HCT116 (cell line): ENCODE measurements at regions not wholly inside any gene's neighbourhood (a gene's known extent, or its start where the extent isn't known, plus 50 kb on each side); places are given as distances from the start of the nearest gene placed in this dataset.

Source experiments
- ATAC-seq: fragments of 200-7000 bp; cut with Tn5 transposase; 2 replicates; pipeline ENCODE4 v1.9.1; 2020; ENCODE audit warnings: mild to moderate bottlenecking, moderate library complexity
- BruUV-seq: library from RNA; stranded (reverse); fragments of 400-500 nt; replicated peaks from 2 replicates; lab custom pipeline; 2021; lab: Mats Ljungman, UMichigan
- CTCF ChIA-PET: fragments of 300-600 bp; sonication (Branson Sonifier 250); formaldehyde crosslinking; loops from one replicate; lab custom pipeline; 2021; ENCODE audit warnings: antibody characterized with exemption; lab: Charles Lee
- POLR2A ChIA-PET: fragments of 300-600, 350-600 bp; sonication (Branson Sonifier 250); formaldehyde crosslinking; loops from one replicate; lab custom pipeline; 2021; ENCODE audit warnings: antibody characterized with exemption; lab: Charles Lee
- RAD21 ChIA-PET, 2 experiments: fragments of 300-600 bp; sonication (Branson Sonifier 250); formaldehyde crosslinking; loops; one replicate each; lab custom pipeline; 2023; ENCODE audit warnings: low total read pairs in 2 of 2; ENCODE audit not compliant: uncharacterized antibody in 2 of 2, unreplicated experiment in 2 of 2, low non-redundant PET in 1 of 2; lab: Charles Lee
- DNase-seq: peaks from one replicate; pipeline ENCODE4 v3.0.0-alpha.2; 2010; ENCODE audit warnings: low read depth, low spot score
- H2AFZ ChIP-seq: fragments of 200-600 bp; shearing (Covaris generic), sonication (generic); 2 replicates; pipeline ENCODE4 v1.6.1; 2017; ENCODE audit warnings: low read depth, mixed run types, mixed read lengths, antibody characterized with exemption, low read length; ENCODE audit not compliant: poor library complexity, severe bottlenecking
- H3K27ac ChIP-seq: 2 replicates; pipeline ENCODE4 v1.5.1; 2012; ENCODE audit warnings: low read depth, low read length
- H3K27me3 ChIP-seq: fragments of 200-600 bp; sonication (generic); 2 replicates; pipeline ENCODE4 v1.6.1; 2016; ENCODE audit warnings: mixed run types, low read length, mixed read lengths; ENCODE audit not compliant: insufficient read depth
- H3K36me3 ChIP-seq, 2 experiments: fragments of 200-500 bp in 1 of 2; fragments of 200-600 bp in 1 of 2; sonication (Bioruptor generic) in 1 of 2; sonication (generic) in 1 of 2; 2 replicates each; pipeline versions ENCODE4 v1.5.1 to v1.6.1; 2014 to 2016; ENCODE audit warnings: low read length in 2 of 2, inconsistent platforms in 1 of 2, mixed read lengths in 1 of 2, mixed run types in 1 of 2; ENCODE audit not compliant: insufficient read depth in 2 of 2, control insufficient read depth in 1 of 2
- H3K4me1 ChIP-seq, 2 experiments: fragments of 200-600 bp in 1 of 2; sonication (generic) in 1 of 2; 2 replicates each; pipeline versions ENCODE4 v1.5.1 to v1.6.1; 2012 to 2017; ENCODE audit warnings: low read length in 2 of 2, inconsistent platforms in 1 of 2, mild to moderate bottlenecking in 1 of 2, mixed read lengths in 1 of 2, mixed run types in 1 of 2, moderate library complexity in 1 of 2; ENCODE audit not compliant: insufficient read depth in 2 of 2, control insufficient read depth in 1 of 2
- H3K4me2 ChIP-seq: fragments of 200-600 bp; sonication (generic); 2 replicates; pipeline ENCODE4 v1.6.1; 2017; ENCODE audit warnings: mixed run types, low read length, mixed read lengths
- H3K4me3 ChIP-seq, 2 experiments: fragments of 200-600 bp in 1 of 2; sonication (generic) in 1 of 2; replicated peaks in 1 of 2; 2 replicates each; pipeline ENCODE4 v1.5.1; 2011 to 2016; ENCODE audit warnings: low read length in 2 of 2, control low read depth in 1 of 2, low read depth in 1 of 2, mild to moderate bottlenecking in 1 of 2, mixed read lengths in 1 of 2, mixed run types in 1 of 2
- H3K79me2 ChIP-seq: fragments of 200-600 bp; sonication (generic); 2 replicates; pipeline ENCODE4 v1.6.1; 2017; ENCODE audit warnings: mild to moderate bottlenecking, mixed run types, low read length, moderate library complexity, mixed read lengths; ENCODE audit not compliant: insufficient read depth
- H3K9ac ChIP-seq: fragments of 200-600 bp; sonication (generic); 2 replicates; pipeline ENCODE4 v1.6.1; 2016; ENCODE audit warnings: low read length, mixed read lengths
- H3K9me2 ChIP-seq: fragments of 200-600 bp; sonication (generic), shearing (Covaris generic); 2 replicates; pipeline ENCODE4 v1.6.1; 2017; ENCODE audit warnings: mixed run types, mild to moderate bottlenecking, moderate library complexity; ENCODE audit not compliant: insufficient read depth
- H3K9me3 ChIP-seq, 2 experiments: fragments of 200-500 bp in 1 of 2; fragments of 200-600 bp in 1 of 2; sonication (Bioruptor generic) in 1 of 2; sonication (generic) in 1 of 2; 2 replicates each; pipeline ENCODE4 v1.6.1; 2014 to 2017; ENCODE audit warnings: low read length in 2 of 2, mixed read lengths in 2 of 2, inconsistent platforms in 1 of 2, low read depth in 1 of 2, mild to moderate bottlenecking in 1 of 2, mixed run types in 1 of 2, moderate library complexity in 1 of 2; ENCODE audit not compliant: control insufficient read depth in 1 of 2, insufficient read depth in 1 of 2
- H4K20me1 ChIP-seq: fragments of 200-600 bp; sonication (generic), shearing (Covaris generic); 2 replicates; pipeline ENCODE4 v1.6.1; 2017; ENCODE audit warnings: mixed run types, mild to moderate bottlenecking, moderate library complexity; ENCODE audit not compliant: insufficient read depth
- ATF3 ChIP-seq: IDR thresholded peaks from 2 replicates; pipeline ENCODE4 v1.6.1; 2012
- CEBPB ChIP-seq: IDR thresholded peaks from 2 replicates; pipeline ENCODE4 v1.6.1; 2012; ENCODE audit warnings: low read depth
- EGR1 ChIP-seq: IDR thresholded peaks from 2 replicates; pipeline ENCODE4 v1.6.1; 2012; ENCODE audit warnings: low read depth
- EZH2 ChIP-seq: fragments of 200-600 bp; sonication (generic); IDR thresholded peaks from 2 replicates; pipeline ENCODE4 v1.6.1; 2017; ENCODE audit warnings: antibody characterized with exemption, mixed run types
- FOSL1 ChIP-seq: IDR thresholded peaks from 2 replicates; pipeline ENCODE4 v1.6.1; 2012; ENCODE audit warnings: low read depth
- MAX ChIP-seq: IDR thresholded peaks from 2 replicates; pipeline ENCODE4 v1.6.1; 2012
- SIN3A ChIP-seq: IDR thresholded peaks from 2 replicates; pipeline ENCODE4 v1.6.1; 2012; ENCODE audit warnings: low read depth
- SP1 ChIP-seq: IDR thresholded peaks from 2 replicates; pipeline ENCODE4 v1.6.1; 2012; ENCODE audit warnings: low read depth
- TCF7L2 ChIP-seq: IDR thresholded peaks from 2 replicates; pipeline ENCODE4 v1.7.0; 2011; ENCODE audit warnings: borderline replicate concordance, inconsistent platforms; ENCODE audit not compliant: insufficient read depth, insufficient read length; ENCODE audit errors: extremely low read depth
- YY1 ChIP-seq: IDR thresholded peaks from 2 replicates; pipeline ENCODE4 v1.6.1; 2011; ENCODE audit warnings: low read length, low read depth, moderate library complexity, mild to moderate bottlenecking; ENCODE audit not compliant: insufficient replicate concordance; ENCODE audit errors: extremely low read depth
- ZBTB33 ChIP-seq: IDR thresholded peaks from 2 replicates; pipeline ENCODE4 v1.6.1; 2011; ENCODE audit warnings: mild to moderate bottlenecking, low read length, moderate library complexity; ENCODE audit not compliant: insufficient replicate concordance; ENCODE audit errors: extremely low read depth
- intact Hi-C: fragments of 100-400 bp; cut with micrococcal nuclease; formaldehyde crosslinking; loops from 2 replicates; pipeline ENCODE4 v1.10.0; 2022

- intact Hi-C loops: no loop called here
- Histone ChIP-seq H3K36me3 (no peaks in the 10 kb centered on the region), H3K27ac (no peak overlapping the region), H3K4me2 (no peak overlapping the region), H2AFZ (no peak overlapping the region), H3K79me2 (no peaks in the 10 kb centered on the region), H3K9me2 (no peaks in the 10 kb centered on the region), H3K27me3 (no peaks in the 10 kb centered on the region), H4K20me1 (no peaks in the 10 kb centered on the region), H3K4me3 (no peak overlapping the region), H3K9me3 (no peaks in the 10 kb centered on the region), H3K9ac (no peak overlapping the region), H3K4me1 (no peaks in the 10 kb centered on the region)
- TF ChIP-seq EGR1: no peak
- no peak for TF ChIP-seq SIN3A
- TF ChIP-seq TCF7L2: no peak
- TF ChIP-seq EZH2: no peak
- no peak for TF ChIP-seq YY1
- TF ChIP-seq SP1: no peak
- no peak for TF ChIP-seq ATF3
- no peak for TF ChIP-seq CEBPB
- no peak for TF ChIP-seq FOSL1
- no peak for TF ChIP-seq ZBTB33
- TF ChIP-seq MAX: no peak
- no peak for DNase-seq
- RAD21 ChIA-PET: no interaction called here
- BruUV-seq: no TSS peak
- POLR2A ChIA-PET: no interaction called here
- CTCF ChIA-PET: no interaction called here
- ATAC-seq: no peak
Measured at GRCh38 chr20:48201188-48201587, 415.9 kb upstream of the SULF2 start.
